ENCODE measurements at regions not wholly inside any gene's neighbourhood (a gene's known extent, or its start where the extent isn't known, plus 50 kb on each side); places are given as distances from the start of the nearest gene placed in this dataset.

- H3K4me3 ChIP-seq (ENCODE audit: control extremely low read depth in 1 of 5, extremely low read depth in 1 of 5, insufficient read depth in 1 of 5, low read depth in 2 of 5, low read length in 4 of 5): no peak overlapping the region
- H3K79me2 ChIP-seq (ENCODE audit: control insufficient read depth, insufficient read depth, low read length): no peaks in the 10 kb centered on the region
- CTCF ChIA-PET: no interaction called here
- no peaks in the 10 kb centered on the region for H4K20me1 ChIP-seq (ENCODE audit: control insufficient read depth, insufficient read depth, low read length, poor library complexity, severe bottlenecking)
- TF ChIP-seq CTCF (IDR thresholded peaks at IDR 0.05) (no peak), EZH2 (IDR thresholded peaks at IDR 0.05; ENCODE audit: borderline replicate concordance, insufficient read depth, low read depth, low read length, poor library complexity, severe bottlenecking) (no peak)
- DNase-seq: no peak
- no peak overlapping the region for H3K27ac Mint-ChIP-seq
- H3K4me1 Mint-ChIP-seq: no peaks in the 10 kb centered on the region
- H3K36me3 ChIP-seq (replicated peaks in 1 of 2; ENCODE audit: control extremely low read depth in 1 of 2, control insufficient read depth in 1 of 2, extremely low read depth in 1 of 2, insufficient read depth in 2 of 2, low read length in 1 of 2): no peaks in the 10 kb centered on the region
- no peak overlapping the region for H2AFZ ChIP-seq (ENCODE audit: insufficient read depth, low read depth, low read length, poor library complexity, severe bottlenecking)
- H3K27ac ChIP-seq (ENCODE audit: low read length in 2 of 2): no peak overlapping the region
- ATAC-seq (ENCODE audit: low read depth): no peak
- no peaks in the 10 kb centered on the region for H3K27me3 ChIP-seq (replicated peaks in 1 of 4; ENCODE audit: control extremely low read depth in 1 of 4, control insufficient read depth in 3 of 4, insufficient read depth in 4 of 4, low read length in 3 of 4)
- H3K9ac ChIP-seq (ENCODE audit: low read length): no peak overlapping the region
- intact Hi-C loops (cut with micrococcal nuclease): no loop called here
- no CpG with 5 or more reads among the region's 2 CpGs for WGBS (ENCODE audit: insufficient coverage)
- peaks cover 0 to 4% (median 0%) of the 10 kb centered on the region in 3 donors for H3K9me3 ChIP-seq (ENCODE audit: control extremely low read depth in 1 of 3, control insufficient read depth in 2 of 3, insufficient read depth in 1 of 3, low read length in 2 of 3)
- no peaks in the 10 kb centered on the region for H3K27me3 Mint-ChIP-seq
- H3K4me2 ChIP-seq (replicated peaks; ENCODE audit: low read depth, low read length, poor library complexity, severe bottlenecking): no peak overlapping the region
- no peak overlapping the region for H3K4me3 Mint-ChIP-seq
- POLR2A ChIA-PET: no interaction called here
- peaks cover 10% of the 10 kb centered on the region for H3K9me3 Mint-ChIP-seq (ENCODE audit: insufficient read depth)
- H3K4me1 ChIP-seq (ENCODE audit: control insufficient read depth in 2 of 2, insufficient read depth in 2 of 2, low read length in 2 of 2): no peaks in the 10 kb centered on the region
Observed at GRCh38 chr5:165609871-165610270, 2104.5 kb downstream of the MAT2B start.

- no peak overlapping the region for H3K4me3 Mint-ChIP-seq
- TF ChIP-seq CTCF (IDR thresholded peaks at IDR 0.05): no peak
- TF ChIP-seq EZH2 (IDR thresholded peaks at IDR 0.05; ENCODE audit: borderline replicate concordance, insufficient read depth, low read depth, low read length, poor library complexity, severe bottlenecking): no peak
- H3K9ac ChIP-seq (ENCODE audit: low read length): no peak overlapping the region
- no peaks in the 10 kb centered on the region for H3K9me3 ChIP-seq (ENCODE audit: control extremely low read depth in 1 of 3, control insufficient read depth in 2 of 3, insufficient read depth in 1 of 3, low read length in 2 of 3)
- H3K4me1 ChIP-seq (ENCODE audit: control insufficient read depth in 2 of 2, insufficient read depth in 2 of 2, low read length in 2 of 2): no peaks in the 10 kb centered on the region
- no peaks in the 10 kb centered on the region for H3K4me1 Mint-ChIP-seq
- peaks cover 2% of the 10 kb centered on the region for H3K9me3 Mint-ChIP-seq (ENCODE audit: insufficient read depth)
- no peak overlapping the region for H3K27ac Mint-ChIP-seq
- intact Hi-C loops (cut with micrococcal nuclease): no loop called here
- ChIA-PET POLR2A (no interaction called here), CTCF (no interaction called here)
- H2AFZ ChIP-seq (ENCODE audit: insufficient read depth, low read depth, low read length, poor library complexity, severe bottlenecking): no peak overlapping the region
- H4K20me1 ChIP-seq (ENCODE audit: control insufficient read depth, insufficient read depth, low read length, poor library complexity, severe bottlenecking): no peaks in the 10 kb centered on the region
- no peak overlapping the region for H3K4me3 ChIP-seq (ENCODE audit: control extremely low read depth in 1 of 5, extremely low read depth in 1 of 5, insufficient read depth in 1 of 5, low read depth in 2 of 5, low read length in 4 of 5)
- no peaks in the 10 kb centered on the region for H3K36me3 ChIP-seq (replicated peaks in 1 of 2; ENCODE audit: control extremely low read depth in 1 of 2, control insufficient read depth in 1 of 2, extremely low read depth in 1 of 2, insufficient read depth in 2 of 2, low read length in 1 of 2)
- H3K79me2 ChIP-seq (ENCODE audit: control insufficient read depth, insufficient read depth, low read length): no peaks in the 10 kb centered on the region
- no peaks in the 10 kb centered on the region for H3K27me3 ChIP-seq (replicated peaks in 1 of 4; ENCODE audit: control extremely low read depth in 1 of 4, control insufficient read depth in 3 of 4, insufficient read depth in 4 of 4, low read length in 3 of 4)
- no peak overlapping the region for H3K4me2 ChIP-seq (replicated peaks; ENCODE audit: low read depth, low read length, poor library complexity, severe bottlenecking)
- no CpG with 5 or more reads among the region's 2 CpGs for WGBS (ENCODE audit: insufficient coverage)
- ATAC-seq (ENCODE audit: low read depth) (no peak), DNase-seq (no peak)
- no peak overlapping the region for H3K27ac ChIP-seq (ENCODE audit: low read length in 2 of 2)
- H3K27me3 Mint-ChIP-seq: no peaks in the 10 kb centered on the region
Observed at GRCh38 chr5:165616490-165617405, 2111.3 kb downstream of the MAT2B start.
